SK-N-MC (cell line): ENCODE measurements at regions not wholly inside any gene's neighbourhood (a gene's known extent, or its start where the extent isn't known, plus 50 kb on each side); places are given as distances from the start of the nearest gene placed in this dataset.

Experiments used
- DNase-seq: peaks from one replicate; pipeline ENCODE4 v3.0.0-alpha.2; 2011; ENCODE audit warnings: low read depth, low spot score
- H3K27ac ChIP-seq: fragments of 200-600 bp; sonication (generic); 2 replicates; pipeline ENCODE4 v1.5.1; 2016; ENCODE audit warnings: mixed run types
- H3K36me3 ChIP-seq: fragments of 200-600 bp; sonication (generic); 2 replicates; pipeline ENCODE4 v1.6.1; 2017; ENCODE audit warnings: antibody characterized with exemption, low read length, mixed read lengths; ENCODE audit not compliant: insufficient read depth
- H3K4me3 ChIP-seq: fragments of 200-600 bp; sonication (generic); 2 replicates; pipeline ENCODE4 v1.5.1; 2016
- H3K9ac ChIP-seq: fragments of 200-600 bp; sonication (generic); 2 replicates; pipeline ENCODE4 v1.8.0; 2017; ENCODE audit warnings: mixed run types, mixed read lengths; ENCODE audit not compliant: insufficient read length
- H3K9me3 ChIP-seq: fragments of 200-600 bp; sonication (generic); 2 replicates; pipeline ENCODE4 v1.6.1; 2017; ENCODE audit warnings: low read depth, mild to moderate bottlenecking, antibody characterized with exemption, low read length, moderate library complexity, mixed read lengths
- EZH2 ChIP-seq: fragments of 200-600 bp; sonication (generic); IDR thresholded peaks from one replicate; pipeline ENCODE4 v1.6.1; 2017; ENCODE audit warnings: antibody characterized with exemption
- FOXP2 ChIP-seq: optimal IDR thresholded peaks from 2 replicates; pipeline ENCODE3; 2011; ENCODE audit warnings: mild to moderate bottlenecking, moderate library complexity; ENCODE audit not compliant: insufficient read depth; ENCODE audit errors: extremely low read length, control extremely low read depth
- POLR2AphosphoS5 ChIP-seq: IDR thresholded peaks from 2 replicates; pipeline ENCODE4 v1.6.1; 2012; ENCODE audit warnings: mild to moderate bottlenecking, low read depth, low read length, borderline replicate concordance

- H3K9ac ChIP-seq = no peak overlapping the region
- H3K9me3 ChIP-seq = no peaks in the 10 kb centered on the region
- no peak for TF ChIP-seq EZH2
- TF ChIP-seq POLR2AphosphoS5 = no peak
- no peak for TF ChIP-seq FOXP2
- H3K36me3 ChIP-seq = no peaks in the 10 kb centered on the region
- no peak for DNase-seq
- H3K4me3 ChIP-seq = no peak overlapping the region
- H3K27ac ChIP-seq = no peak overlapping the region
Observed at GRCh38 chr12:78579846-78580245, 284.7 kb upstream of the SYT1 start.

- no peaks in the 10 kb centered on the region for H3K9me3 ChIP-seq
- TF ChIP-seq EZH2 = no peak
- TF ChIP-seq FOXP2 = no peak
- TF ChIP-seq POLR2AphosphoS5 = no peak
- DNase-seq = peak; percentile 14
- H3K4me3 ChIP-seq = no peak overlapping the region
- no peaks in the 10 kb centered on the region for H3K36me3 ChIP-seq
- no peak overlapping the region for H3K9ac ChIP-seq
- H3K27ac ChIP-seq = no peak overlapping the region
Observed at GRCh38 chr12:78580296-78580695, 284.3 kb upstream of the SYT1 start.

DNA sequence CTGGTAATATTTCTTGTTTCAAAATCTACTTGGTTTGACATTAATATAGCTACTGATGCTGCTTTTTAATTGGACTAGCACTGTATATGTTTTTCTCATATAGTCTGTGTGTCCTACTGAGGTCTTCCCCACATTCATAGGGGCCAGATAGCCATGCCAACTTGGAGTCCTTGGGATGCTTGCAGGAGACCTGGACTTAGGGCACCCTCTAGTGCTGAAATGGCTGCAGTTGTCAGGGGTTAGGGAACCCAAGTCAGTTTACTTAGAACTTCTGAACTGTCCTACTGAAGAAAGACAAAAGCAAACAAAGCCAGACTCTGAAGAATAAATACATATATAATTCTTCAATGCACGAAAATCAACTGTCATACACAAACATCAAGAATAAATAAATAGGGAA is 279.9 kb upstream of the SYT1 start:
- Histone ChIP-seq H3K27ac (no peak overlapping the region), H3K36me3 (no peaks in the 10 kb centered on the region), H3K9ac (no peak overlapping the region), H3K4me3 (no peak overlapping the region), H3K9me3 (no peaks in the 10 kb centered on the region)
- DNase-seq = no peak
- TF ChIP-seq FOXP2 (no peak), EZH2 (no peak), POLR2AphosphoS5 (no peak)

GRCh38 chr12:78585132-78585531 is 279.4 kb upstream of the SYT1 start:
- no peak for TF ChIP-seq FOXP2
- Histone ChIP-seq H3K36me3 (no peaks in the 10 kb centered on the region), H3K4me3 (no peak overlapping the region), H3K27ac (no peak overlapping the region), H3K9me3 (no peaks in the 10 kb centered on the region), H3K9ac (no peak overlapping the region)
- DNase-seq = no peak

DNA sequence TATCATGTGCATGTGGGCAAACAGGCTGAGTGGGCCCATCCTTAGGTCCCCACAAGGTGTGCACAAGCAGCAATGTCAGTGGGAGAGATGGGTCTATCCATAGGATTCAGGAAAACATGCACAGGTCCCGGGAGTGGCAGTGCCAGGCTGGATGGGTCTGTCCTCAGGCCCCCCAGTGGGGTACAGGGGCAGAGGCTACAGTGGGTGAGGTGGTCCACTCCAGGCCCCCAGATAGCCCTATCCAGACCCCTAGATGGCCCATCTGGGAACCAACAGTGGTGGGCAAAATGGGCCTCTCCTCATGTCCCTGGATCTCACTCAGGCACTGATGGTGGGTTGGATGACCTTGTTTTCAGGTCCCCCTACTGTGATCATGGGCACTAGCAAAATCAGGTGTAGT is 277.8 kb upstream of the SYT1 start:
- Histone ChIP-seq H3K27ac (no peak overlapping the region), H3K36me3 (no peaks in the 10 kb centered on the region), H3K9me3 (no peaks in the 10 kb centered on the region), H3K9ac (no peak overlapping the region), H3K4me3 (no peak overlapping the region)
- TF ChIP-seq POLR2AphosphoS5 (no peak), FOXP2 (no peak), EZH2 (no peak)
- DNase-seq = no peak

- TF ChIP-seq POLR2AphosphoS5 = no peak
- no peak for TF ChIP-seq EZH2
- no peak for TF ChIP-seq FOXP2
- no peak for DNase-seq
- Histone ChIP-seq H3K36me3 (no peaks in the 10 kb centered on the region), H3K27ac (no peak overlapping the region), H3K9ac (no peak overlapping the region), H3K9me3 (no peaks in the 10 kb centered on the region; the same call in 1 of the 2 replicates), H3K4me3 (no peak overlapping the region)
Observed at GRCh38 chr12:78599366-78599765, 265.2 kb upstream of the SYT1 start.

GRCh38 chr12:78600541-78600940 is 264.0 kb upstream of the SYT1 start:
- no peak for TF ChIP-seq EZH2
- no peak for TF ChIP-seq POLR2AphosphoS5
- TF ChIP-seq FOXP2 = no peak
- H3K9ac ChIP-seq = no peak overlapping the region
- no peak overlapping the region for H3K4me3 ChIP-seq
- no peak for DNase-seq
- no peaks in the 10 kb centered on the region for H3K36me3 ChIP-seq
- H3K27ac ChIP-seq = no peak overlapping the region
- H3K9me3 ChIP-seq = no peaks in the 10 kb centered on the region; the same call in 1 of the 2 replicates

DNA sequence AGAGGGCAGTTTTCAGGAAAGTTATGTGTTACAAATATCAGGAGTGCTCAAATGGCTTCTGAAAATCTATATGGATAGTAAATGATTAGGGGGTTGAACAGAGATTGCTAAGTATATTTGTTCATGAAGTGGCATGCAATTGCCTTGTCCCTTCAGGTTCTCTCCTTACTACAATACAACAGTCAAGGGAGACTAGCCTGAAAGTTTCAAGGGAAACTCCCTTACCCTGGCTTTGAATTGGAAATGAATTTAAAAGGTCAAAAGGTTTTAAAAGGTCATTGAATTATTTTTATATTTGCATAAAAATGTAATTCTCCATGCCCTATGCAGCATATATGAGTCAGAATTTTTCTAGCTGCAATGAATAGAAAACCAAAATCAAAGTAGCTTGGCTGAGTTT is 253.1 kb upstream of the SYT1 start:
- TF ChIP-seq POLR2AphosphoS5 (no peak), EZH2 (no peak), FOXP2 (no peak)

DNA sequence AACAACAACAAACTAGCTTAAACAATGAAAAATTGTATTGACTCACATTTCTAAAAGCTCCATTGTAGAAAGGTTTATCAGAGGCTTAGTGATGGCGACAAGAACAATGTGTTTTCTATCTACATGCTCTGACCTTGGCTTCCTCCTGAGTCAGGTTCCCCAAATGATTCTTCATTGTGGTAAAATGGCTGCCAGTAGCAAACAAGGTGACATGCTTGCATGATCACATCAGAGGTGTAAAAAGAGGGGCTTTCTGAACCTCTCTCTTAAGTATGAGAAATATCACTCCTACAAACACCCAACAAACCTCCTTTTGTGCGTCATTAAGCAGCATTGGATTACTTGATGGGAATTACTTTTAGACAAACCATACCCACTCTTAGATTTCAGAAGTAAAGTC is 252.4 kb upstream of the SYT1 start:
- no peak overlapping the region for H3K27ac ChIP-seq
- H3K36me3 ChIP-seq = no peaks in the 10 kb centered on the region
- H3K9ac ChIP-seq = no peak overlapping the region
- H3K9me3 ChIP-seq = no peaks in the 10 kb centered on the region
- H3K4me3 ChIP-seq = no peak overlapping the region
- TF ChIP-seq FOXP2 (no peak), EZH2 (no peak), POLR2AphosphoS5 (no peak)
- DNase-seq = no peak

More for the DNA sequence above, 253.1 kb upstream of the SYT1 start:
- no peak overlapping the region for H3K27ac ChIP-seq
- H3K4me3 ChIP-seq = no peak overlapping the region
- no peak for DNase-seq
- H3K9ac ChIP-seq = no peak overlapping the region
- H3K36me3 ChIP-seq = no peaks in the 10 kb centered on the region
- H3K9me3 ChIP-seq = no peaks in the 10 kb centered on the region
